GM11168 (cell line): ENCODE measurements at regions not wholly inside any gene's neighbourhood (a gene's known extent, or its start where the extent isn't known, plus 50 kb on each side); places are given as distances from the start of the nearest gene placed in this dataset.

Experiments
- in situ Hi-C: fragments of 300-500 bp; cut with MboI; formaldehyde crosslinking; loops from one replicate; pipeline ENCODE4 v1.12.0; 2022; ENCODE audit warnings: low sequenced_read_pairs; ENCODE audit not compliant: unreplicated experiment

DNA sequence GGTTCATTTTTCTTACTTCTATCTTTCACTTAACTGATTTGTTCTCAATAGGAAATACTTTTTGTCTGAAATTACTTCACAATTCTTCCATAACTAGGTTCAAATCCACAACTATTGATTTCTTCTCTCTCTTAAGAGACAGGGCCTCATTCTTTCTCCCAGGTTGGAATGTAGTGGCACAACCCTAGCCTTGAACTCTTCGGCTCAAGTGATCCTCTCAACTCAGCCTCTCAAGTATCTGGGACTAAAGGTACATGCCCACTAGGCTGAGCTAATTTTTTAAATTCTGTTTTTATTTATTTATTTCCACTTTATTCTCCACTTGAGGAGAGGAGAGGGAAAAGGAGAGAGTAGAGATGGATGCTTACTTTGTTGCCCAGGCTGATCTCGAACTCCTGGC lies 370.4 kb upstream of the PLXNA2 start:
- in situ Hi-C loops, result no loop called here

DNA sequence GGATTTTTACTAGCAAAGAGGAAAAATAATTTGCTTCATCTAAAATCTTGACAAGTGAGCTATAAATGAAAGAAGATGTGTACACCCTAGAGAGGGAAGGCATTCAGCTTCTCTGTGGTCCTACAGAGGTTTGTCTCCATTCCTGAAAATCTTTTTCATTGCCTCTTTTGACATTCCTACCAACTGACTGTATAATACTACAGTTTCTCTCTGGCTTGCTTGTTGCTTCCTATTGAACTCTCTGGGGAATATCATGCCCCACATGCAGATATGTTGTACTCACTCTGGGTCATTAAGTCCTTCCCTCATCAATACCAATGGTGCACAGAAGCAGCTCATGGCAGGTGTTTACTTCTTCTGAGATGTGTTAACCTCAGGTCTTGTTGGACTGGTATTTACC lies 371.2 kb upstream of the PLXNA2 start:
- in situ Hi-C loops, result no loop called here

- in situ Hi-C loops, result no loop called here
These were observed 372.6 kb upstream of the PLXNA2 start for GRCh38 chr1:208616776-208617175.

- in situ Hi-C loops, result no loop called here
These were observed 384.1 kb upstream of the PLXNA2 start for GRCh38 chr1:208628022-208628914.

DNA sequence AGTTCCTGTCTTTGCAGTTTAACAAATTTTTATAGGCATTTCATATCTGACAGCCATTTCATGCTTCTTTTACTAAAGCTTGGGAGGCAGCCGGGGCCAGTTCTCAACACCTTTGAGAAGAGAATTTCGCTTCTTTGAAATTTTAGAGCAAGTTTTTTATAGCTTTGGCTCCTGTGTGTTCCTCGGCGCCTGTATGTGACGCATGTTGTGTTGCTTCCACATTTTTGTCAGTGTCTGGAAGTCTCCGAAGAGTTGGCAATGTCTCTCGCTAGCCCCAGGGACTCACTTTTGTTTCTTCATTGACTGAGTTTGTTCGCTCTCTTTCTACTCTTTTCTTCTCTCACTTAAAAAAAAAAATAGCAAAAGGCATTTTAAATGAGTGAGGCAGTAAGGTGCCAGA lies 386.9 kb upstream of the PLXNA2 start:
- in situ Hi-C loops, result no loop called here

GRCh38 chr1:208631506-208631905 lies 387.3 kb upstream of the PLXNA2 start:
- in situ Hi-C loops, result no loop called here

DNA sequence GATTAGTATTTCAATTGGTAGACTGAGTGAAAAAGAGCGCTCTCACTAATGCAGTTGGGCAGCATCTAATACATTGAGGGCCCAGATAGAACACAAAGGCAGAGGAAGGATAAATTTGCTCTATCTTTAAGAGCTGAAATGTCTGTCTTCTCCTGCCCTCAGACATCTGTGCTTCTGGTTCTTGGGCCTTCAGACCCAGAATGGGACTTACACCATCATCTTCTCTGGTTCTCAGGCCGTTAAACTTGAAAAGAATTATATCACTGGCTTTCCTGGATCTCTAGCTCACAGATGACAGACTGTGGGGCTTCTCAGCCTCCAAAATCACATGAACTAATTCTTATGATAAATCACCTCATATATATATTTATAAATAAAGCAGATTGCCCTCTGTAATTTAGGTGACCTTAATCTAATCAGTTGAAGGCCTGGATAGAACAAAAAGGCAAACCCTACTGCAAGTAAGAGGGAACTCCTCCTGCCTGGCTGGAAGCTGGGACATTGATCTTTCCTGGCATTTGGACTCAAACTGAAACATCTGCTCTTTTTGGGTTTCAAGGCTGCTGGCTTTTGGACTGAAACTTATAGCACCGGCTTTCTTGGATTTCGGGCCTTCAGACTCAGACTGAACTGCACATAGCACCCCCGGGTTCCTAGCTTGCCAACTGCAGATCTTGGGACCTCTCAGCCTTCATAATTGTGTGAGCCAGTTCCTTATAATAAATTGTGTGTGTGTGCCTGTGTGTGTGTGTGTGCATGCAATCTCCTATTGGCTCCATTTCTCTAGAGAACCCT lies 390.4 kb upstream of the PLXNA2 start:
- in situ Hi-C loops, result no loop called here

DNA sequence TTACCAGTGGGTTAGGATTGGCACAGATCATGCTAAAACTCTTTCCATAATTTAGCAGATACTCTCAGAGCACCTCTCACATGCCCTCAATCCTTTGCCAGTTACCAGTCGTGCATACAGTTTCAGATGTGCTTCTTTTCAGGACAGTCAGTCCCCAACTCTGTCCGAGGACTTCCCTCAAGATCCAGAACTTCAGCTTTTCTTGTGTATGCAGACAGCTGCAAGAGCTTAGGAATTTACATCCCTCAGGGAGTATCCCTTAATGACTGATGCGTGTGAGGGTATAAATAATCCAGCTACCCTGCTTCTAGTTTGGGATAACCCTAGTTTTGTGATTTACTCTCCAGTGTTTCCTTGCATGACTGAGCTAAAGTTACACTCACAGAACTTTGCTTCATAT lies 393.0 kb upstream of the PLXNA2 start:
- in situ Hi-C loops, result no loop called here

- in situ Hi-C loops, result no loop called here
These were observed 395.2 kb upstream of the PLXNA2 start for GRCh38 chr1:208639382-208639781.

DNA sequence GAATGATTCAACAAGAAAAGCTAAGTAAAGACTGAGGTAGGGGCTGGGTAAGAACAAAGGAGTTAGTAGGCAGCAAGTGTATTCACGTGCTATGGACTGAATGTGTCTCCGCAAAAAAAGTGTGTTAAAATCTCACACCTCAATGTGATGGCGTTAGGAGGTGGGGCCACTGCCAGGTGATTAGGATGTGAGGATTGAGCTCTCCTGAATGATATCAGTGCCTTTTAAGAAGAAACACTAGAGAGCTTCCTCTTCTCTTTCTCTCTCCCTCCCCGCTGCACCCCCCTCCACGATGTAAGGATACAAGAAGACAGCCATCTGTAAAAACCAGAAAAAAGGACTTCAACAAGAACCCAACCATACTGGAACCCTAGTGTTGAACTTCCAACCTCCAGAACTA lies 396.1 kb upstream of the PLXNA2 start:
- in situ Hi-C loops, result no loop called here

DNA sequence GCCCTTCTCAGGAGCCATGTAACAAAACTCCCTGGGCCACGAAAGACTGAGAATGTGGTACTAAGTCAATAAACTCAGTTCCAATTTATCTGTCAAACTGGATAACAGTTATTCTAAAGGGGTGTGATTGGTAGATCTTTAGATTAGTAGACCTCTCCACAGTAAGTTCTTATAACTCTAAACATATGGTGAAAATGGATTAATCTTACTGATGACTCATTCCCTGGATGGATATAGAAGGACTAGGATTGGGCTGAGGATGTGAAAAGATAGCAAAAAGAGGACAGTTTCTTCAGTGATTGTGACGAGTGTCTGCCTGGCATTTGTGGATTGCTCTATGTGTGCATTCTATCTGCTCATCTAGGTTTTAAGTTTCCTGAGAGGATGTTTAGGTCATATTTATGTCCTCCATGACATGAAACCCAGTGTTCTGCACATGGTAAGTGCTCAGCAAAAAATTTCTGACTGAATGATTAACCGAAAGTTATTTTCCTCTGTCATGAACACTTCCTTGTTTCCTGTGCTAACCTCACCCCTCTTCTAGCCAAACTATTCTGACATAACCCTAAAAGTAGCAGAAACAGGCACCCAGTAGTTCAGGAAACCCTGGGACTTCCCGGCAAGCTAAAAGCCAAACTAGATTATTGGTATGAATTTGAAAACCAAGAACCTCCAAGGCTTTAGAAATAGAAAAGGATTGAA lies 397.5 kb upstream of the PLXNA2 start:
- in situ Hi-C loops, result no loop called here

DNA sequence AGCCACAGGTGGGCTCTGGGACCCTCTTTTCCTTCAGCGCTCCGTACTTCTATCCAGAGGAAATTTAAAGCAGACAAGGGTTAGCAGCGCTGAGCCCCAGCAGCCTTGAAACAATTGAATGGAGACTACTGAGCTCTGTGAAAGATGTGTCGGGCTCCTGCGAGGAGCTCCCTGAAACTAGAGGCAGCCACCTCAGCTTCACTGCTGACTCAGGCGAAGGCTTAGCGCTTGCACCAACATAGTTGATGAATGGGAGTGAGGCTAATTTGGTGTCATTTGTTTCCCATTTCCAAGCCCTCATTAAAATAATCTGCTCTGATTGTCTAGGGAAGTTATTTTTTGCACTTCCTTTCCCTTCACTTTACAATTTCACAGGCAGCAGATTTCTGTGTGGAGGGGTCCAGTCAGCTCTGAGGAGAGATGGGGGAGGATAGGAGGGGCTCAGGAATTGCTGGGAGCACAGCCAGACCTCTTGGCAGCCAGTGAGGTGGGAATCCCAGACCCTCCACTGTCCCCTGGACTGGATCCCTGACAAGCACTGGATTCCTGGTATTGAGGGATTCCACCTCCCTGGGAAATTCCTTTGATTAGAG lies 398.9 kb upstream of the PLXNA2 start:
- in situ Hi-C loops, result no loop called here

DNA sequence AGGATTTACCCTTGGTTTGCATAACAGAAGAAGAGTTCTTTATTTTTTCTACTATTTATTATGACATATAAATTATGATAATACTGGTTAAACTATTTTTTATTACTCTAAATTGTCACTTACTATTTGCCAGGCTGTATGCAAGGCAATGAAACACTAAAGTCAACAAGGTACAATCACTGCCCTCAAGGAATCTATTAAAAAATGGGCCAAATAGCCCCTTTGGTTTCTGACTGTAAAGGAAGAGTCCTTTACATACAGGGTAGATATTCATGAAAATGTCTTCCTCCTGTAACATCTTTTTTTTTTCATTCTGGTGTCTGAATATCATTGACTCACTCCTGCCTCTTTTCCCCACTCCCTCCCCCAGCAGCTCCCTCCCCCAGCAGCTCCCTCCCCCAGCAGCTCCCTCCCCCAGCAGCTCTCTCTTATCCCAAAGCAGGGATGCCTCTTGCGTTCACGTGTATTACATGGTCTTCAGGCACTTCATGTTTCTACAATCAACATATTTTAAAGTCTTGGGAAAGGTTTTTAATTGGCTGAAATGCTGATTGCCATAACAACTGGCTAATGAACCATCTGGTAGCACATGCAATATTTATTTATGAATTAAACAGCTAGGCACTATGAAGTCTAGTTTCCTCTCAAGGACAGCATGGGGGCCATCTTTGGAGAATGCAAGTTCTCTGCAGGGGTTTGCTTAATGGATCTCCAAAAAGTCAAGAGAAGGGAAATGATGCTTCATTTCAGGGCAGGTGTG lies 400.4 kb upstream of the PLXNA2 start:
- in situ Hi-C loops, result no loop called here

- in situ Hi-C loops, result no loop called here
These were observed 402.2 kb upstream of the PLXNA2 start for GRCh38 chr1:208646431-208646830.

DNA sequence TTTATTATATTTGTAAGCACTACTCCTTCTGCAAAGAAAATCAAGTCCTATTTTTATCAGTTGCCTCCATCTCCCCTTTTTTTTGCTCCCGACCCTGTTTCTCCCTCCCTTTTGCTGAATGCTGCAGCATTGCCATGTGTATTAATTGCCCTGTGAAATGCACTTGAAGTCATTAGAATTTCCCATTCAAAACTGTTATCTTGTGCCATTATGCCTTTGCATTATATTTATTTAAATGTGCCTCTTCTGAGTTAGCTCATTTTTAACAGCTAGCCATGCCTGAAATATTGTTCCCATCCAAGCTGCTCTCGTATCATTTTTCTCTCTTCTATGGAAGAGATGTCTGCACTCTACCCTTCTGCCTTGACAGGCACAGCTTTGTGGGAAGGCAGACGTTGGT lies 404.0 kb upstream of the PLXNA2 start:
- in situ Hi-C loops, result no loop called here

- in situ Hi-C loops, result loop anchor here (25.0 kb wide), 1 partner anchor 535 kb away; no protein-coding TSS in a partner anchor
These were observed 408.3 kb upstream of the PLXNA2 start for GRCh38 chr1:208652296-208653160.

DNA sequence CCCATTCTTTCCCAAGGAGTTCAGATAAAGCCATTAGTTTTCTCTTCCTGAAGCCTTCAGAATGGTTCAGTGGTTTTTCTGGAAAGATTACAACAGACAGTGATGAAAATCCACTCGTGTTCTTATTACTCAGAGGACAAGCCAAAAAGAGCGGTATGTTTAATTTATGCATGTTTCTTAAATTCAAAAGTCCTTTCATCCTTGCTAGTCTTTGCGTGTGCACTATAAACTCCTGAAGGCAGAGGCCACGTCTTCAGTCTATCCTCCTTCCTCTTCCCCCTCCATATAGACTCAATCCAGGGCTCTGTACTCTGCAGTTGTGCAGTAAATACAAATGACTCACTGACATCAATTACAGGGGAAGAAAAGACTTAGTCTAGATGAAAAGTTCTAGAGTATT lies 409.2 kb upstream of the PLXNA2 start:
- in situ Hi-C loops, result loop anchor here (25.0 kb wide), 1 partner anchor 534 kb away; no protein-coding TSS in a partner anchor

GRCh38 chr1:208654241-208654640 lies 410.1 kb upstream of the PLXNA2 start:
- in situ Hi-C loops, result loop anchor here (25.0 kb wide), 1 partner anchor 533 kb away; no protein-coding TSS in a partner anchor

DNA sequence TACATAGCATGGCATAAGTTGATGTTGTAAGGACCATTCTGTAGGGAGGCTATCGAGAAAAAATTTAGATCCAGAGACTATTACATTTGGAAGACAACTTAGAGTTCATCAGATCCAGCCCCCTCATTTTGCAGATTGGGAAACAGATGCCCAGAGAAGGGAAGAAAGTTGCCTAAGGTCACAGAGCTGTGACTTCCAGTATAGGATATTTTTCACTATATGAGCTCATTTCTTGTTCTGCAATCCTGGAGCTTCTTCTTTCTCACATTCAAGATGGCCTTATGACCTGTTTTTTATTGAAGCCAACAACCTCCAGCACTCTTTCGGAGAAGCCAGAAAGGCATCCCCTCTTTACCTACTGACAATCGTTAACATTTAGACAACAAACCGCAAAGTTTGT lies 421.8 kb upstream of the PLXNA2 start:
- in situ Hi-C loops, result loop anchor here (25.0 kb wide), 1 partner anchor 521 kb away; no protein-coding TSS in a partner anchor
